Esophagus muscularis mucosa (tissue), 2 donors: ENCODE measurements at regions not wholly inside any gene's neighbourhood (a gene's known extent, or its start where the extent isn't known, plus 50 kb on each side); places are given as distances from the start of the nearest gene placed in this dataset.

Source experiments
- EP300 ChIP-seq: sonication (generic); formaldehyde crosslinking; IDR thresholded peaks from one replicate; pipeline ENCODE4 v1.6.1; 2017; ENCODE audit warnings: antibody characterized with exemption
- POLR2A ChIP-seq: fragments of 450-650 bp; IDR thresholded peaks from one replicate; pipeline ENCODE4 v1.6.1; 2017; ENCODE audit warnings: antibody characterized with exemption, moderate library complexity, mild to moderate bottlenecking, low read depth

DNA sequence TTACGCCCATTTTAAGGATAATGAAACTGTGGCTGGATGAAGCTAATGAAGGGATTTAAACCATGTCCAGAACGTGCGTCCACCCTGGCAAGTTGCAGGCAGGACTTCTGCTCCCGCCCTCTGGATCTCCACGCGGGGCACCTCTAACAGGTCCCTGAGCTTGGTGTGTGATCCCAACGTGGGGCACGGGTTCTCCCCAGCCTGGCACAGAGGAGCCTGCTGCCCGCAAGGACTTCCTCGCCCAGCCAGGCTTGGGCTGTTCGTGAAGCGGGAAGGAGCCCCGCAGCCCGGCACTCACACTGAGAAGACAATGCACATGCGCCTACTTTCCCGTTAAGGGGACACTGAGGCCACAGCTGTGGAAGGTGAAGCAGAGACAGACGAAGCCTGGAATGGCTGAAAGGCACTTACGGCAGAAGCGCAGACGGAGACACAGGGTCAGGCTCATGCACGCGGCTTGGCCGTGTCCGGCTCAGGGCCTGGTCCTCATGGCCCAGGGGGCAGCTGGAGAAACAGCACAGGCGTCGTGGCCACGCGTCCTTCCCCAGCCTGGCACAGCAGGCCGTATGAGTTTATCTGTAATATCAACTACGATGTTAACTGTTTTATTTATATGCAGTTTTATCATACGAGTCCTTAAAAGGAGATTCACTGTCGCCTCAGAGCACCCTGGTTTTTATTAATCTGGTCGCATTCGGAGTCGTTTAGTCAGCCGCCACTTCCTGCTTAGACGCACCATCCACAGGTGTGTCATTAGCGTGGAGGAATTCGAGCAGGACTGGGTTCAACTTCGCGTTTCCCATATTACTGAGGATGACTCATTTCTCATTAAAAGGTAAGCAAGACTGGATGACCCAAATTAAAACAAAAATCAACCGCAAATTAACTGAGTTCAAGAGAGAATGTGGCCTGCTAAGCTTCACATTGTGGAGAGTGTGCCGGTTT is 835.9 kb downstream of the GALR1 start:
- TF ChIP-seq POLR2A (no peak), EP300 (no peak)
